ENCODE measurements at regions not wholly inside any gene's neighbourhood (a gene's known extent, or its start where the extent isn't known, plus 50 kb on each side); places are given as distances from the start of the nearest gene placed in this dataset.

DNA sequence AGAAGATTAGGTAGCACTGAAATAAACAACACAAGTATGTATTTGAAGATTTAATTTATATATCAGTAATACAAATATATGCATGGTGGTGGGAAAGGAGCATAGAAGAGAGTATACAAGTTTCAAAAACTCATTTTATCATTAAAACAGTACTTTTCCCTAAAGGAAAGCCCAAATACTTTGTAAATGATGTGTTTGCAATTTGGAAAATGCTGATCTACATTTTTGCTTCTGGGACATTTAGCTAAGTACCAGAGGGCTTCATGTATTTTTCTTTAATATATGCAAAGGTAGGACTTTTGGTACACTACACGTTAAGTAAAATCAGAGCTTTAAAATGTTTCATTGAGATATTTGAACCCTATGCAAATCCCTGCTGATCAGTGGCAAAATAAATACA lies 1624.2 kb downstream of the SUCLG1 start:
- Histone ChIP-seq H2AFZ (ENCODE audit: control insufficient read depth, low read length) (no peak overlapping the region), H3K9me1 (ENCODE audit: control insufficient read depth, extremely low read depth, insufficient read depth, low read length) (no peaks in the 10 kb centered on the region), H3K27ac (ENCODE audit: control insufficient read depth, insufficient read depth, low read length) (no peak overlapping the region), H3K36me3 (ENCODE audit: control insufficient read depth in 2 of 2, extremely low read depth in 1 of 2, insufficient read depth in 2 of 2, low read length in 2 of 2) (no peaks in the 10 kb centered on the region), H3K79me2 (ENCODE audit: control insufficient read depth, insufficient read depth, low read length) (no peaks in the 10 kb centered on the region), H4K20me1 (ENCODE audit: control insufficient read depth, extremely low read depth, insufficient read depth, low read length) (no peaks in the 10 kb centered on the region), H3K9me3 (ENCODE audit: control insufficient read depth, low read depth, low read length) (no peaks in the 10 kb centered on the region), H3K4me2 (ENCODE audit: control insufficient read depth, extremely low read depth, insufficient read depth, low read depth, low read length) (no peak overlapping the region), H3K27me3 (ENCODE audit: control insufficient read depth, extremely low read depth, insufficient read depth, low read length) (no peaks in the 10 kb centered on the region), H3K4me3 (ENCODE audit: control insufficient read depth in 2 of 3, extremely low read depth in 1 of 3, insufficient read depth in 2 of 3, low read depth in 1 of 3, low read length in 3 of 3) (no peak overlapping the region), H3K4me1 (ENCODE audit: control insufficient read depth, extremely low read depth, insufficient read depth, low read length) (no peaks in the 10 kb centered on the region), H3K9ac (ENCODE audit: control insufficient read depth, extremely low read depth, insufficient read depth, low read length) (no peak overlapping the region)
- dilution Hi-C loops (cut with MboI; ENCODE audit: extremely low pct_ligation_motif_present, low sequenced_read_pairs) = no loop called here
- TF ChIP-seq EZH2 (IDR thresholded peaks at IDR 0.05; ENCODE audit: low read length) = no peak
- TF ChIP-seq, protein P1, sequence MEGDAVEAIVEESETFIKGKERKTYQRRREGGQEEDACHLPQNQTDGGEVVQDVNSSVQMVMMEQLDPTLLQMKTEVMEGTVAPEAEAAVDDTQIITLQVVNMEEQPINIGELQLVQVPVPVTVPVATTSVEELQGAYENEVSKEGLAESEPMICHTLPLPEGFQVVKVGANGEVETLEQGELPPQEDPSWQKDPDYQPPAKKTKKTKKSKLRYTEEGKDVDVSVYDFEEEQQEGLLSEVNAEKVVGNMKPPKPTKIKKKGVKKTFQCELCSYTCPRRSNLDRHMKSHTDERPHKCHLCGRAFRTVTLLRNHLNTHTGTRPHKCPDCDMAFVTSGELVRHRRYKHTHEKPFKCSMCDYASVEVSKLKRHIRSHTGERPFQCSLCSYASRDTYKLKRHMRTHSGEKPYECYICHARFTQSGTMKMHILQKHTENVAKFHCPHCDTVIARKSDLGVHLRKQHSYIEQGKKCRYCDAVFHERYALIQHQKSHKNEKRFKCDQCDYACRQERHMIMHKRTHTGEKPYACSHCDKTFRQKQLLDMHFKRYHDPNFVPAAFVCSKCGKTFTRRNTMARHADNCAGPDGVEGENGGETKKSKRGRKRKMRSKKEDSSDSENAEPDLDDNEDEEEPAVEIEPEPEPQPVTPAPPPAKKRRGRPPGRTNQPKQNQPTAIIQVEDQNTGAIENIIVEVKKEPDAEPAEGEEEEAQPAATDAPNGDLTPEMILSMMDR (optimal IDR thresholded peaks at IDR 0.05 in 1 of 3, IDR thresholded peaks at IDR 0.05 in 1 of 3, conservative IDR thresholded peaks at IDR 0.05 in 1 of 3; ENCODE audit: extremely low read depth in 1 of 3, insufficient read depth in 2 of 3, low read length in 3 of 3) = no peak
- FAIRE-seq (no peak), DNase-seq (ENCODE audit: low read depth, low spot score) (no peak)

GRCh38 chr2:82827426-82827825 lies 1631.7 kb downstream of the SUCLG1 start:
- H4K20me1 ChIP-seq (ENCODE audit: control insufficient read depth, extremely low read depth, insufficient read depth, low read length) = no peaks in the 10 kb centered on the region
- no peak overlapping the region for H3K9ac ChIP-seq (ENCODE audit: control insufficient read depth, extremely low read depth, insufficient read depth, low read length)
- no peak overlapping the region for H3K4me3 ChIP-seq (ENCODE audit: control insufficient read depth in 2 of 3, extremely low read depth in 1 of 3, insufficient read depth in 2 of 3, low read depth in 1 of 3, low read length in 3 of 3)
- H3K79me2 ChIP-seq (ENCODE audit: control insufficient read depth, insufficient read depth, low read length) = no peaks in the 10 kb centered on the region
- dilution Hi-C loops (cut with MboI; ENCODE audit: extremely low pct_ligation_motif_present, low sequenced_read_pairs) = no loop called here
- no peaks in the 10 kb centered on the region for H3K9me3 ChIP-seq (ENCODE audit: control insufficient read depth, low read depth, low read length)
- no peak overlapping the region for H3K4me2 ChIP-seq (ENCODE audit: control insufficient read depth, extremely low read depth, insufficient read depth, low read depth, low read length)
- H3K9me1 ChIP-seq (ENCODE audit: control insufficient read depth, extremely low read depth, insufficient read depth, low read length) = no peaks in the 10 kb centered on the region
- no peak overlapping the region for H3K27ac ChIP-seq (ENCODE audit: control insufficient read depth, insufficient read depth, low read length)
- FAIRE-seq = no peak
- DNase-seq (ENCODE audit: low read depth, low spot score) = no peak
- H3K36me3 ChIP-seq (ENCODE audit: control insufficient read depth in 2 of 2, extremely low read depth in 1 of 2, insufficient read depth in 2 of 2, low read length in 2 of 2) = no peaks in the 10 kb centered on the region
- H2AFZ ChIP-seq (ENCODE audit: control insufficient read depth, low read length) = no peak overlapping the region
- H3K4me1 ChIP-seq (ENCODE audit: control insufficient read depth, extremely low read depth, insufficient read depth, low read length) = no peaks in the 10 kb centered on the region
- no peaks in the 10 kb centered on the region for H3K27me3 ChIP-seq (ENCODE audit: control insufficient read depth, extremely low read depth, insufficient read depth, low read length)
- no peak for TF ChIP-seq EZH2 (IDR thresholded peaks at IDR 0.05; ENCODE audit: low read length)
- TF ChIP-seq, protein P1 (optimal IDR thresholded peaks at IDR 0.05 in 1 of 3, IDR thresholded peaks at IDR 0.05 in 1 of 3, conservative IDR thresholded peaks at IDR 0.05 in 1 of 3; ENCODE audit: extremely low read depth in 1 of 3, insufficient read depth in 2 of 3, low read length in 3 of 3) = no peak
